ENCODE measurements at regions not wholly inside any gene's neighbourhood (a gene's known extent, or its start where the extent isn't known, plus 50 kb on each side); places are given as distances from the start of the nearest gene placed in this dataset.

- Histone ChIP-seq H3K79me2 (replicated peaks; ENCODE audit: insufficient read depth, low read length) (no peaks in the 10 kb centered on the region), H2AFZ (ENCODE audit: low read depth, low read length) (no peak overlapping the region), H4K20me1 (ENCODE audit: insufficient read depth) (no peaks in the 10 kb centered on the region), H3K27me3 (ENCODE audit: insufficient read depth, low read depth, low read length) (no peaks in the 10 kb centered on the region), H3K9ac (ENCODE audit: low read length) (no peak overlapping the region), H3K9me3 (ENCODE audit: low read length) (no peaks in the 10 kb centered on the region), H3K9me2 (ENCODE audit: insufficient read depth, low read length) (no peaks in the 10 kb centered on the region), H3K36me3 (ENCODE audit: insufficient read depth, low read length) (no peaks in the 10 kb centered on the region), H3K4me3 (ENCODE audit: low read length) (no peak overlapping the region), H3K4me2 (ENCODE audit: low read length) (no peak overlapping the region), H3K27ac (ENCODE audit: low read length) (no peak overlapping the region), H3F3A (ENCODE audit: insufficient read depth, low read length, poor library complexity, severe bottlenecking) (no peaks in the 10 kb centered on the region)
- TF ChIP-seq MXI1 (conservative IDR thresholded peaks at IDR 0.05; ENCODE audit: poor library complexity, severe bottlenecking) (no peak), EZH2 (IDR thresholded peaks at IDR 0.05; ENCODE audit: borderline replicate concordance, insufficient read depth, low read length, poor library complexity, severe bottlenecking) (no peak), REST (IDR thresholded peaks at IDR 0.05; ENCODE audit: borderline replicate concordance) (no peak), TAF1 (IDR thresholded peaks at IDR 0.05; ENCODE audit: low read depth) (no peak), RAD21 (conservative IDR thresholded peaks at IDR 0.05) (no peak), SMC3 (conservative IDR thresholded peaks at IDR 0.05; ENCODE audit: poor library complexity) (no peak), EP300 (conservative IDR thresholded peaks at IDR 0.05; ENCODE audit: poor library complexity, severe bottlenecking) (peak; percentile 52), POLR2AphosphoS5 (IDR thresholded peaks at IDR 0.05) (peak; percentile 58)
- TF ChIP-seq, protein P1, sequence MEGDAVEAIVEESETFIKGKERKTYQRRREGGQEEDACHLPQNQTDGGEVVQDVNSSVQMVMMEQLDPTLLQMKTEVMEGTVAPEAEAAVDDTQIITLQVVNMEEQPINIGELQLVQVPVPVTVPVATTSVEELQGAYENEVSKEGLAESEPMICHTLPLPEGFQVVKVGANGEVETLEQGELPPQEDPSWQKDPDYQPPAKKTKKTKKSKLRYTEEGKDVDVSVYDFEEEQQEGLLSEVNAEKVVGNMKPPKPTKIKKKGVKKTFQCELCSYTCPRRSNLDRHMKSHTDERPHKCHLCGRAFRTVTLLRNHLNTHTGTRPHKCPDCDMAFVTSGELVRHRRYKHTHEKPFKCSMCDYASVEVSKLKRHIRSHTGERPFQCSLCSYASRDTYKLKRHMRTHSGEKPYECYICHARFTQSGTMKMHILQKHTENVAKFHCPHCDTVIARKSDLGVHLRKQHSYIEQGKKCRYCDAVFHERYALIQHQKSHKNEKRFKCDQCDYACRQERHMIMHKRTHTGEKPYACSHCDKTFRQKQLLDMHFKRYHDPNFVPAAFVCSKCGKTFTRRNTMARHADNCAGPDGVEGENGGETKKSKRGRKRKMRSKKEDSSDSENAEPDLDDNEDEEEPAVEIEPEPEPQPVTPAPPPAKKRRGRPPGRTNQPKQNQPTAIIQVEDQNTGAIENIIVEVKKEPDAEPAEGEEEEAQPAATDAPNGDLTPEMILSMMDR (IDR thresholded peaks at IDR 0.05; ENCODE audit: poor library complexity, severe bottlenecking), result no peak
Observed at GRCh38 chr6:53441035-53441493, 92.3 kb upstream of the ELOVL5 start.

DNA sequence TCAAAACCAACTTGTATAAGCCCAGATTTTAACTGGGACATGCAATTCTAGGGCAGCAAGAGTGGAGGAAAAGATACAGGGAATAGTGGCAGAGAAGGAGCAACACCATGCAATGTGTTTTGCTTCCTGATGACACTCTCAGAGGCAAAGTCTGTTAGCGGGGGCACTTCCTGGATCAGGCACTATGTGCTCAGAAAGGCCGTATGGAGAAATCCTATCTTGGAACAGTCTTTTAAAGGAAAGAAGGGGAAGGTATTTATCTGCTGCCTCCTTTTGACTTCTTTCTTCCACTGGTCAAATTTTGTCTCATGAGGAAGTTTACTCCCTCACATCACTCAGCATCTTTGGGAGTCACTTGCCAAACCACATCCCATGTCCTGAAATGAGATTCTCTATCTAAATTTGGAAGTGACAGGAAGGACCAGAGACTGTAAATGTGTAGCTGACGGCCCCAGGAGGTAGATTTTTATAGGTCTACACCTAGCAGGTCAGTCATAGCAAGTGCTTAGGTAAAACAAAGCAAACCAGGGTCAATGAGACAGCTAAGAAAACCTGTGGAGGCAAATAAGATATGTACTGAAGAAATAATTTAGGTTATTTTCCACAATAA is 91.7 kb upstream of the ELOVL5 start:
- H3K4me2 ChIP-seq (ENCODE audit: low read length), result no peak overlapping the region
- no peak overlapping the region for H2AFZ ChIP-seq (ENCODE audit: low read depth, low read length)
- no peak overlapping the region for H3K9ac ChIP-seq (ENCODE audit: low read length)
- no peak overlapping the region for H3K4me3 ChIP-seq (ENCODE audit: low read length)
- H3K27me3 ChIP-seq (ENCODE audit: insufficient read depth, low read depth, low read length), result no peaks in the 10 kb centered on the region
- no peaks in the 10 kb centered on the region for H3F3A ChIP-seq (ENCODE audit: insufficient read depth, low read length, poor library complexity, severe bottlenecking)
- no peaks in the 10 kb centered on the region for H3K79me2 ChIP-seq (replicated peaks; ENCODE audit: insufficient read depth, low read length)
- H3K9me2 ChIP-seq (ENCODE audit: insufficient read depth, low read length), result no peaks in the 10 kb centered on the region
- TF ChIP-seq RAD21 (conservative IDR thresholded peaks at IDR 0.05) (no peak), REST (IDR thresholded peaks at IDR 0.05; ENCODE audit: borderline replicate concordance) (no peak)
- no peak overlapping the region for H3K27ac ChIP-seq (ENCODE audit: low read length)
- no peaks in the 10 kb centered on the region for H4K20me1 ChIP-seq (ENCODE audit: insufficient read depth)
- no peaks in the 10 kb centered on the region for H3K36me3 ChIP-seq (ENCODE audit: insufficient read depth, low read length)
- H3K9me3 ChIP-seq (ENCODE audit: low read length), result no peaks in the 10 kb centered on the region

Measured in neural cell (in vitro differentiated cells).